ENCODE measurements at regions not wholly inside any gene's neighbourhood (a gene's known extent, or its start where the extent isn't known, plus 50 kb on each side); places are given as distances from the start of the nearest gene placed in this dataset.

- DNase-seq = no peak
These were observed 437.4 kb upstream of the MC4R start for GRCh38 chr18:60809937-60810336.

- no peak for DNase-seq
These were observed 440.3 kb upstream of the MC4R start for GRCh38 chr18:60812921-60813320.

- DNase-seq = no peak
These were observed 453.8 kb upstream of the MC4R start for GRCh38 chr18:60826346-60826745.

GRCh38 chr18:60831971-60832370 lies 459.4 kb upstream of the MC4R start:
- DNase-seq = no peak

GRCh38 chr18:60838677-60839076 lies 466.1 kb upstream of the MC4R start:
- DNase-seq = no peak

- DNase-seq = no peak
These were observed 473.8 kb upstream of the MC4R start for GRCh38 chr18:60846396-60846795.

- no peak for DNase-seq
These were observed 474.9 kb upstream of the MC4R start for GRCh38 chr18:60847517-60847916.

GRCh38 chr18:60861575-60861974 lies 471.7 kb upstream of the CDH20 start:
- DNase-seq = no peak

GRCh38 chr18:60862988-60863387 lies 470.2 kb upstream of the CDH20 start:
- DNase-seq = no peak

- DNase-seq = no peak
These were observed 467.4 kb upstream of the CDH20 start for GRCh38 chr18:60865801-60866200.

GRCh38 chr18:60870261-60871153 lies 462.7 kb upstream of the CDH20 start:
- DNase-seq = no peak

GRCh38 chr18:60872434-60872833 lies 460.8 kb upstream of the CDH20 start:
- no peak for DNase-seq

- no peak for DNase-seq
These were observed 459.5 kb upstream of the CDH20 start for GRCh38 chr18:60873708-60874107.

GRCh38 chr18:60875957-60876507 lies 457.2 kb upstream of the CDH20 start:
- no peak for DNase-seq

- no peak for DNase-seq
These were observed 453.0 kb upstream of the CDH20 start for GRCh38 chr18:60880184-60880583.

GRCh38 chr18:60883587-60883986 lies 449.6 kb upstream of the CDH20 start:
- DNase-seq = no peak

- no peak for DNase-seq
These were observed 445.1 kb upstream of the CDH20 start for GRCh38 chr18:60888071-60888624.

- DNase-seq = no peak
These were observed 443.8 kb upstream of the CDH20 start for GRCh38 chr18:60889442-60889841.

- no peak for DNase-seq
These were observed 441.3 kb upstream of the CDH20 start for GRCh38 chr18:60891936-60892335.

- DNase-seq = no peak
These were observed 440.8 kb upstream of the CDH20 start for GRCh38 chr18:60892441-60892840.

GRCh38 chr18:60892855-60893254 lies 440.4 kb upstream of the CDH20 start:
- DNase-seq = no peak

- DNase-seq = no peak
These were observed 439.7 kb upstream of the CDH20 start for GRCh38 chr18:60893355-60894097.

- DNase-seq = no peak
These were observed 438.8 kb upstream of the CDH20 start for GRCh38 chr18:60894254-60894945.

Measured in DMS79 treated with DMSO at 0.1 percent for 48 hours (cell line).